Activated T-cell treated with anti-CD3 and anti-CD28 coated beads, Interleukin-2, amount 50 U/mL, for 1 hour (primary cell): ENCODE measurements at regions not wholly inside any gene's neighbourhood (a gene's known extent, or its start where the extent isn't known, plus 50 kb on each side); places are given as distances from the start of the nearest gene placed in this dataset.

Source experiments
- DNase-seq: peaks from one replicate; pipeline ENCODE4 v3.0.0-alpha.2; 2020

- no peak for DNase-seq
These were observed 412.5 kb upstream of the RARB start for GRCh38 chr3:25015599-25015998.

- no peak for DNase-seq
These were observed 409.2 kb upstream of the RARB start for GRCh38 chr3:25018909-25019308.

- no peak for DNase-seq
These were observed 408.6 kb upstream of the RARB start for GRCh38 chr3:25019506-25019905.

GRCh38 chr3:25021816-25022215, 406.2 kb upstream of the RARB start:
- DNase-seq, result no peak

GRCh38 chr3:25023876-25024275, 404.2 kb upstream of the RARB start:
- DNase-seq, result no peak

- no peak for DNase-seq
These were observed 402.8 kb upstream of the RARB start for GRCh38 chr3:25025236-25025635.

GRCh38 chr3:25027650-25028049, 400.4 kb upstream of the RARB start:
- DNase-seq, result no peak

- DNase-seq, result no peak
These were observed 398.2 kb upstream of the RARB start for GRCh38 chr3:25029820-25030219.

- DNase-seq, result no peak
These were observed 395.7 kb upstream of the RARB start for GRCh38 chr3:25032344-25032743.

- no peak for DNase-seq
These were observed 394.5 kb upstream of the RARB start for GRCh38 chr3:25033407-25034029.

GRCh38 chr3:25035526-25035925, 392.5 kb upstream of the RARB start:
- DNase-seq, result no peak

- DNase-seq, result no peak
These were observed 391.4 kb upstream of the RARB start for GRCh38 chr3:25036633-25037032.

GRCh38 chr3:25037049-25037547, 391.0 kb upstream of the RARB start:
- DNase-seq, result no peak

- DNase-seq, result no peak
These were observed 389.8 kb upstream of the RARB start for GRCh38 chr3:25038271-25038670.

- no peak for DNase-seq
These were observed 389.1 kb upstream of the RARB start for GRCh38 chr3:25038922-25039321.

- no peak for DNase-seq
These were observed 387.3 kb upstream of the RARB start for GRCh38 chr3:25040748-25041147.

- no peak for DNase-seq
These were observed 386.0 kb upstream of the RARB start for GRCh38 chr3:25041871-25042584.

- no peak for DNase-seq
These were observed 384.9 kb upstream of the RARB start for GRCh38 chr3:25043177-25043576.

- no peak for DNase-seq
These were observed 384.3 kb upstream of the RARB start for GRCh38 chr3:25043749-25044148.

- no peak for DNase-seq
These were observed 383.0 kb upstream of the RARB start for GRCh38 chr3:25044762-25045710.

- no peak for DNase-seq
These were observed 380.9 kb upstream of the RARB start for GRCh38 chr3:25046911-25047771.

GRCh38 chr3:25049304-25049703, 378.8 kb upstream of the RARB start:
- DNase-seq, result no peak

- no peak for DNase-seq
These were observed 374.7 kb upstream of the RARB start for GRCh38 chr3:25053360-25053759.
